GM04504 (cell line): ENCODE measurements at regions not wholly inside any gene's neighbourhood (a gene's known extent, or its start where the extent isn't known, plus 50 kb on each side); places are given as distances from the start of the nearest gene placed in this dataset.
"Not testable (repeated sequence)": the region's sequence is repeated elsewhere in the genome, so short reads cannot be mapped to it uniquely, and the experiment has no call there.

Experiments
- DNase-seq: peaks from one replicate; pipeline ENCODE4 v3.0.0-alpha.2; 2012; ENCODE audit warnings: low read depth

DNA sequence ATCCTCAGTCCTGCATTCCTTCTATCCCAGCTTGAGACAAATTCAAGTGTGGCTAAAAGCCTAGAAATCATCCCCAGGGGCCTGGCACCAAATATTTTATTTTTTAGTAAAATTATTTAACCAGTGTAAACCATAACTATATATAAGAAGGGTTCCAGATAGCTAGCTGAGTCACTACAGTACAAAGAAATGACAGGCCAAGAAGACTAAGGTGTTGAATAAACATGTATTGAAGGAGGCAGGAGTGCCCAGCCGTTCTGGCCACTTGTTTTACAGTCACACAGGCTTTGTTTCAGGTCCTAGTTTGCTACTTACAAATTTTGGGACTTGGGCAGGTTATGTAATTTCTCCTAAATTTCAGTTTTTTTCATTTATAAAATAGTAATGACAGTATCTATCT, 225.9 kb upstream of the PITX2 start:
- DNase-seq: no peak

DNA sequence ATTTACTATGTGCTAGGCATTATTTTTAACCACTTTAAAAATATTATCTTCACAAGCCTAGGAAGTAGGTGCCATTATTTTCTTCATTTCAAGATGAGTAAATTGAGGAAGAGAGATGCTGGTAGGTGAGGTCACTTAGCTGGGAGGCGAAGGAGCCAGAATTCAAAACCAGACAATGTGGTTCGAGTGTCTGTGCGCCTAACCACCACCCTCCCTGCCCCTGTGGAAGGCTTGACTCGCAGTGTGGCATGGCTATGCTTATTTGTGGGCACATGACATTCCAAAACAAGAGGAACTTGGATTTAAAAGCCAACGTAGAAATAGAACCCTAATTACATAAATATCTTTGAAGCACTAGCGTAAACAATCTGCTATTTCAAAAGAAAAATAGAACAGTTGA, 226.6 kb upstream of the PITX2 start:
- no peak for DNase-seq

DNA sequence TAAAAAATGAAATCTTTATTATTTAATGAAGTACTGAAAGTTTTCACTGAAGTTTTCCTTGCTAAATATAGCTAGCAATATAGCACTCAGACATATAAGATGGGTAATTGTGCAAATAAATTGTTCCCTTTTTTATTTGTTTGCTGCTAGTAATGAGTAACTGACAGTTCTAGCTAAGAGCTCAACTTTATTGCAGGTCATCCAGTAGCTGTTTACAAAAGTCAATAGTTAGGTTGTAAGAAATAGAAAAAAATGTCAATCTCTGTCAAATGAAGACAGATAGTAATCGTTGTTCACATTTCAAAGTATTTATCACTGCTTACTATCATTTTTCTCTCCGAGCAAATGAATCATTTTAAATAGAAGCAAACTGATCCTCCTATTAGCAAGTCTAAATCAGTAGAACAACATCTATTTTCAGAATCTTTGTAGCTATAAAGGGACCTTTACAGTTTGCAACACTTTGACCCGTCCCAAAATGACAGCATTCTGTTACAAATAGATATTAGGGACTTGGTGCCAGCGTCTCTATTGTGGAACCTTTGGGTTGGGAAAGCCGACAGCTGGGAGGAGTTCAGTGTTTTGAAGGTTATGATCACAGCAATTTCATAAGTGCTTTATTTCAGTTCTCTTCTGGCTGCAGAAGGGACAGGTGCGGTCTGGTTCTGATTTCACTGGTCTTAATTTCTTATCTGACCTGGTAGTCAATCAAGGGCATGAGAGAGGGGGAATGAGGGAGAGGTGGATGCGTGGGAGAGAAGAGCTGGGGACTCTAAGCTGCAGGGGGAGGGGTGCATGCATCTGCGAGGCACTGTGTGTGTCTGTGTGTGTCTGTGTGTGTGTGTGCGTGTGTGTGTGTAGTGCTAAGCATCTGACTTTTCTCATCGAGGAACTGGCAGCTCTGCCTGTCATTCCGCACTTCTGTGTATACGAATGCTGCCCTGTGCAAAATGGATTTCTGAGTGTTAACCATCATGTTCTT, 227.9 kb upstream of the PITX2 start:
- no peak for DNase-seq

DNA sequence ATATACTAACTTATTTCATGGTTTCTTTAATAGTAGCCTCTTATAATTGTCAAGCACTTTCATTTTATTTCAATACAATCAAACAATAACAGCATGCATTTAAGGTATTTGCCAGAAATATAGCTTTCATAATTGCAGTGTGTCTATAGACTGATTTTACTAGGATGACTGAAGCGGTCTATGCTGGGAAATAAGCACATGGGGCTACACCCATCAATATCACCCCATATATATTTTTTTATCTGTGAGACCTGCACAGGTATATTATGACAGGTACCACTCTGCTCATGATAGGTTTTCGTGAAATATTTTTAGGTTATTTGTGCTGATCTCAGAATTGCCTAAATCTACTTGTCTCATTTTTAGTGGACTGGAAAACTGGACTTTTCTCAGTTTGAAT, 229.1 kb upstream of the PITX2 start:
- DNase-seq: no peak

DNA sequence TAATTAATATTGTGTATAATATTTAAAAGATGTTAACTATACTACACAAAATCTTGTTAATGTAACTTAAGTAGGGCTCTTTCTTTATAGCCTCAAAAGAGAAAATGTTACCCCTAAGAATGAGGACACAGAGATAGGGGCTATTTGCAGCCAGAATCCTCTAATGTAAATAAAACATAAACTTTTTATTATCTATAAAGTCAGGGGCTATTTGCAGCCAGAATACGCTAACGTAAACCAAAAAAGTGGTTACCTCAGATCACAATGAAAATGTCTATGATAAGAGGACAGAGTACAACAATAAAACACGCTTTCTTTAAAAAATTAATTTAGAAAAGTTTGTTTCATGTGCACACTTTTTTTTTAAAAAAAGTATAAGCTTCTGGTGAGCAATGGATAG, 229.9 kb upstream of the PITX2 start:
- no peak for DNase-seq

DNA sequence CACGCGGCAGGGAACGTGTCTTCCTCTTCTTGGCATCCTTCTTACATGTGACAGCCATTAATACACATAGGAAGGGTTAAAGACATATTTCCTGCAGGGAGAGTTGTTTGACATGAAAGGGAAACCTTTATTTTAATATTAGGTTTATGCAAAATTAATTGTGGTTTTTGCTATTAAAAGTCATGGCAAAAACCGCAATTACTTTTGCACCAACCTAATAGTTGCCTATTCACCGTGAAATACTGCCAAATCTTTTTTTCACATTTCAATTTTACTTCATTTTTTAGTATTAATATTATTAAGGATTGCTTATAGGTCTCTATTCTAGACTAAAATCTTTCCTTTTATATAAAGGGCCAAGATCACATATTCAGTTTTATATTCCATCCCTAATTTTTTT, 230.4 kb upstream of the PITX2 start:
- no peak for DNase-seq

DNA sequence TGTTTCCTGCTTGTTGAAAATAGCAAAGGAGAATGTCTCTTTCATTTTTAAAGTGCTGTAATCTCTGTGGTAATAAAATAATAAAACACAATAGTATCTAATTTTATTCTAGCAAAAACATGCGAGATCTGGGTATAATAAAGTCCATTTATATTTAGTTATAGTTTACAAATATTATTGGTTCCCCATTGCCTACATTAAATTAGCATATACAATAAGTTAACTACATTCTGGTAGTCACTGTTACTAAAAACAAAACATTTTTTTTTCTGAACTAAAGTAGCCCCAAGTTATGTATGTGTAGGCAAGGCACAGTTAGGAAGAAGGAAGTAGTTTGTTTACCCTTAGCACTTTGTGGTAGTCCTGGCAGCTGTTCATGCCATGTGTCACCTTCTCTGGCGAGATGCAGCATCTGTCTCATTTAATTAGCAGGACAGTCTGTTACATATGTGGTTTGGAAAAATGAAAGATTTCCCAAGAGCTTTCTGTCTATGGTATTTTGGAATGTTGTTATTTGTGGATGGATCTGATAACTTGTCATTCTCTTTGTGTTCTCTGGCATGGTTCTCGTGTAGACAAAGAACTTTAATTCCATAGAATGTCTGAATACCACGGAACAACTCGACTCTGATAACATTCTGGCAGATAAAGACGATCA, 231.3 kb upstream of the PITX2 start:
- DNase-seq: peak; percentile 87

DNA sequence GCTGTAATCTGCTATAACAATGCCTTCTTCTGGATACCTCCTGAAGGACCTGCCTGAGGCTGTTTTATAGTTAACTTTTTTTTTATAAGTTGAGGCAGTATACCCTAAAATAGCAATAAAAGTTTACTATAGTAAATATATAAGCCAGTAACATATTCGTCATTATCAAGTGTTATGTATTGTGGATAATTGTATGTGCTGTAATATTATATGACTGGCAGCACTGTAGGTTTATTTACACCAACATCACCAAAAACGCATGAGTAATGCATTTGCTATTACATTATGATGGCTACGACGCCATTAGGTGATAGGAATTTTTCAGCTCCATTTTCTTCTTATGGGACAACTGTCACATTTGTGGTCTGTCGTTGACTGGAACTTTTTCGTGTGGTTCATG, 237.2 kb upstream of the PITX2 start:
- DNase-seq: no peak

DNA sequence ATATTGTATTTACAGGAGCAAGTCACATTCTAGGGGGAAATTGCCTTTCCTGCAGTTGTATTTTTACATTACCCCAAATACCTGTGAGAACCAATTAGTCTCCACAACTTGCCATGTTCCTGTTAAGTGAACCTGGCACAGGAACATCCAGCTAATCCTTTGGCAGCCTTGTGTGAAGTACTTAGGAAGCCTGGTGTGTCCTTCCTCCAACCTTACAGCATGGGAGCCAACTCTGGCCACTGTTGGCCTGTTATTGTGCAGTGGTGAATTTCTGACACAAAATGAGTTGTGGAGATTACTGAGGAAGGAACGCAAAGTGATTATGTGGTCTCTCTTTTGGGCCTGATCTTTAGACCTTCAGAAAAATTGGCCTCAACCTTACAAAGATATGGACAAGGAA, 238.0 kb upstream of the PITX2 start:
- no peak for DNase-seq

DNA sequence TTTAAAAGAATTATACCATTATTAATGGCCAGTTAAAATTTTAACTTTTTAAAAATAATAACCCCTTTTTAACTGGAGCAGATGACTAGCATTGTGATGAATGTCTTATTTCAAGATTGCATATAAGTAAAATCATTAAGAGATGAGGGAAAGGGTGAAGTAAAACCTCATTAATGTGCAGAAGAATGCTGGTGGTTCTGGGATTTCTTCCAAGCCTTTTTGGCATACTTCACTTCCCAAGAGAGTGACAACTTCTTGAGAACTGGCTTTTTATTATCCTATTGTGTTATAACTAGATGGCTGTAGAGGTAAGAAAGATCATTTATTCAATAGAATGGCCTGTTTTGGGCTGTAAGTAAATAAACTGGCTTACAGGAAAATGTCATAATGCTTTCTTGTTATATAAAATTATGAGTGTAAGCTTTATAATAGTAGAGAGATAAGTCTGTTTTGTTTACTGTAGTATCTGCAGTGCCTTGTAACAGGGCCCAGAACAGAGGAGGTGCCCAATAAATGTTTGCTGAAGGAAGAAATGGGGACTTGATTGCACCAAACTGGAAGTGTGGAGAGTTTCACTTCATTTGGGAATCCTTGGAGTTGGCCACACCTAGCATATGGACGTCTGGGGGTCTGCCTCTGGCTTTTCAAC, 242.9 kb upstream of the PITX2 start:
- DNase-seq: peak; percentile 73

DNA sequence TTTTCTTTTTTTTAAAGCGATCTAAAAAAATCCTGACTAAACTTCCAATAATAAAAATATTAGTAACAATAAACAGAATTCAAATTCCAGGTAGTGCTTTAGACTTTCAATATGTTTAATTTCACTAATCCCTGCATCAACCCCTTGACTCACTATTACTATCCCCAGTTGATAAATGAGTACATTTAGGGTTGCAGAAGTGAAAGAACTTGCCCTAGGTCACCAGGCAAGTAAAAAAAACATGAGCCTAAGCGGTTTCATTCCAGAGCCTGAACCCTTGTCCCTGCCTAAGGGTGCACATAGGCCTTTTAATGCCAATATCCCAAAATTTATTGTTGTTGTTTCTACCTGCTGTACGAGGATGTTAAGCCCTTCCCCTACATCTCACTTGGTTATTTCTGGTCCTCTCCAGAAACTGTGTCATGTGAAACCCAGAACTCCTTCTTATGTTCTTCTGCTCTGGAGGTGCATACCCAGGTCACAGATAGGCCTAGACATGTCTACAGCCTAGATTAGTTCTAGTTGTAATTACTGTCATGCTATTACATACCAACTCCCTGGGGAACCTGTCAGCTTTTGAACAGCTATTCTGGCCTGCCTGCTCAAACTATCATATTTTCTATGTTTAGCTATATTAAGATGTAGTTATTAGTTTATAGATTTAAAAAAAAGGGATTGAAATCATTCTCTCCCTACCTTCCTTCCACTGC, 244.5 kb upstream of the PITX2 start:
- no peak for DNase-seq

DNA sequence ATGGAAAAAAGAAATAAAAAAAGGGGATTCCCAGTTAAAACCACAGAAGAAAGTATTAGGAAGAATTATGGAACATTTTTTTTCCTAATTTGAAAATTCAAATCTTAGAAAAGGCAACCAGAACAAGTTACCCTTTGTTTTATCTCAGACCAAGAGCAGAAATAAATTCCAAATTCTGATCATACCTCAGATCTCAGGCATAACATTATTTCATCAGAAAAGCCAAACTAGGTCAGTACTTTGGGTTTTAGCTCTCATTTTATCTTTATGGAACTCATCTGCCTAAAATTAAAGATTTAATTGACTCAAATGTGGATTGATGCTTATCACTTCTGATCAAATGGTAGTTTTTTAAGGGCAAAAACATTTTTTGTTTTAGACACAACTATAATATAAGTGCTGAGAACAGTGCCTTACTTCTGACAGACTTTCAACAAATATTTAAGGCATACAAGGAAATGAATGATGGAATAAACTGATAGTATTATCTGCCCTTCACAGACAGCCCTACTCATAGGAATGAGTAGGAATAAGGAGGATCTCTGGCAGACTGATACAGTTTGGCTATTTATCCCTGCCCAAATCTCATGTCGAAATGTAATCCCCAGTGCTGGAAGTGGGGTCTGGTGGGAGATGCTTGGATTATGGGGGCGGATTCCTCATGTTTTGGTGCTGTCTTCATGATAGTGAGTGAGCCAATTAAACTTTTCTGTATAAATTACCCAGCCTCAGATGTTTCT, 245.3 kb upstream of the PITX2 start:
- DNase-seq: no peak

DNA sequence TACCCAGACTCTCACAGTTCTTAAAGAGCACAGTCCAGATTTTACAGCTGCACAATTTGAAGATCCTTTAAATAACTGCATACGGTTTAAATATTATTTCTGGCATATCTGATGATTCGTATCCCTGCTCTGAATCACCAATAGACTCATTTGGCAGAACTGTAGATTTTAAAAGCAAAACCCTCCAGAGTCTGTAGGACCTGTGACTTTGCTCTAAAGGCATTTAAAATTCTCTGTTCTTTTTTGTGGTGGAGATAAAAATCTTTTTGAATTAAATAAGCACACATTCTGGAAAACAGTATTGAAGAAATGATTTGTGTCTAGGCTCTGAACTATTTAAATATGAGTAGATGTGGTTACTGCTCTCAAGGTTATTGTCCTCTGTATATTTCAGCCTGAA, 246.2 kb upstream of the PITX2 start:
- peak; percentile 64 for DNase-seq

DNA sequence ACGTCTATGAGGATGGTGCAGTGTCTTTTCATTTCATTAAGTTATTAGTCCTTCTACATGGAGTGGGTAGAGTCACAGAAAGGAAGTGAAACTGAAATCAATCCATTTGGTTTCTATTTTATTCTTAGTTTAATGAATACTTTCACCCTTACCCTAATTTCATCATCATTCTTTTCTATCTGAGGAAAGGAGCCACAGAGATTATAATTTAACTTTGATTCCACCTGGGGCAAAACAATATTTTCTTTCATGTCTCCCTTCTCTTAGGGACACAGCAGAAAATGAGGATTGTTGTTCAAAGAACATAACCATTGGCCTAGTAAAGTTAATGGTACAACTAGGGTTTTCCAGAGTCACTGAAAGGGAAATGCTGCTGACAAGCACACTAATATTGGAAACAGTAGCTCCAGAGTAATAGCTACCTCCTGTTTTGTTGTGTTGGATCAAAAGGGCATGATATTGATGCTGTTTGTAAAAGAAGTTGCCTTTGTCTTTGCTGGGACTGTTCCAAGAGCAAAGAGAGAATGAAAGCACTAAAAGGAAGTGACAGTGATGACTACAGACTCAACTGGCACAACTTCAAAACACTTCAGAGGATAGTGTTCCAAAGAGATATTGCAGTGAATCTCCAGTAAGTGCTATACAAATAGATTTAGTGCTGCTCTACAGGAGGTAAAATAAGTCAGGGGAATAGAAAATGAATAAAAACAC, 247.1 kb upstream of the PITX2 start:
- no peak for DNase-seq

DNA sequence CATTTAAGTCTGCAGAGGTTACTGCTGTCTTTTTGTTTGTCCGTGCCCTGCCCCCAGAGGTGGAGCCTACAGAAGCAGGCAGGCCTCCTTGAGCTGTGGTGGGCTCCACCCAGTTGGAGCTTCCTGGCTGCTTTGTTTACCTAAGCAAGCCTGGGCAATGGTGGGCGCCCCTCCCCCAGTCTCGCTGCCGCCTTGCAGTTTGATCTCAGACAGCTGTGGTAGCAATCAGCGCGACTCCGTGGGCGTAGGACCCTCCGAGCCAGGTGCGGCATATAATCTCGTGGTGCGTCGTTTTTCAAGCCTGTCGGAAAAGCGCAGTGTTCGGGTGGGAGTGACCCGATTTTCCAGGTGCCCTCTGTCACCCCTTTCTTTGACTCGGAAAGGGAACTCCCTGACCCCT, 253.3 kb upstream of the PITX2 start:
- DNase-seq: not testable (repeated sequence)

DNA sequence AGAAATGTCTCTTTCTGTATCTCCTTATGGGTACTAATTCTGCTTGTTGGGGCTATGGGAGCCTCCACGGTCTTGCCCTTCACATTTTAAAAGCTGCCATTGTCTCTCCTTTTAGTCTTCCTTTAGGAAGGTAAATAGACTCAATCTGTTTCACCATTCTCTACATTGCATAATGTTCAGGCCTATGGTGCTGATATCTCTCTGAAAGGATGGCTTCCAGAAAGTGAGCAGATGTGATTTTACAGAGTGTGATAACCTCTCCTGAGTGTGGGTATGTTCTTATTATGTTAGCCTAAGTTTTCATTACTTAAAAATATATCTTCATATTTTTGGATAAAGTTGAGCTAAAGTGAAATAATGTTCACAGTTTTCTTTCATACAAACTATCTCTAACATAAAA, 254.0 kb upstream of the PITX2 start:
- no peak for DNase-seq

DNA sequence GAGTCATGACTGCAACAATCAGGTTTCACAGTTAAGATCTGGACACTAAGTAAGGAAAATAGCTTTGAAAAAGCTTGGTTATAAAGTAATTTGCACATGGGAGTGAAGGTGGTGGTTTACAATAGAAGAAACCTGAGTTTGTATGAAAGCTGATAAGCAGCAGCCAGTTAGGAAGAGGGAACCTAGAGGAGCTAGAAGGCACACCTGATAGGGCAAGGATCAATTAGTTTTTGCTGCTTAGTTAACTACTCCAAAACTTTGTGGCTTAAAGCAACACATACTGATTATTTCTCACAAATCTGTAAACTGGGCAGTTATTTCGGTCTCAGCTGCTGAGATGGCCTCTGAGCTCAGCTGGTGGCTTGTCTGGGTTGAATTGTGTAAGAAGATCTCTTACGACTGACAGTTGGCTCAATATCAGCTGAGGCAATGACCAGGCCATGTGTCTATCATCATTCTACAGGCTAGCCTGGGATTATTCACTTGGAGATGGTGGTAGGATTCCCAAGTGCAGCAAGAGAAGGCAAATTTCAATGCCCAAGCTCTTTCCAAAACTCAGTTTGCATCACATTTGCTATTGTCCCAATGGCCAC, 255.0 kb upstream of the PITX2 start:
- no peak for DNase-seq

DNA sequence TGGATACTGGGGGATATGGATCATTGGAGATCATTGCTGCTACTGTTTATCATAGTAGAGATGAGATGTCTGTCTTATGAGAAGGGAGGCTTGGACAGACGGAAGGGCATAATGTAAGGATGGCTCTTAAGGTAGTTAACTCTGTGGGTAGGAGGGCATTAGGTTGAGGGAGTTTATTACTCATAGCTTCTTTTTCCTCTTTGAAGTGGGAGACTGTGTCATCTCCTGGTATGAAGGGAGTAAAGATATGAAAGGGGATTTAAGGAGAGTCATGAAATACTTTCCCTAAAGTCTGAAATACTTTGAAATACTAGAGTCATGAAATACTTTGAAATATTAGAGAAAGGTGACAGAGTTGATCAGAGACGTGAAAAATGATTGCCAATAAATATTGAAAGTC, 255.5 kb upstream of the PITX2 start:
- DNase-seq: no peak

DNA sequence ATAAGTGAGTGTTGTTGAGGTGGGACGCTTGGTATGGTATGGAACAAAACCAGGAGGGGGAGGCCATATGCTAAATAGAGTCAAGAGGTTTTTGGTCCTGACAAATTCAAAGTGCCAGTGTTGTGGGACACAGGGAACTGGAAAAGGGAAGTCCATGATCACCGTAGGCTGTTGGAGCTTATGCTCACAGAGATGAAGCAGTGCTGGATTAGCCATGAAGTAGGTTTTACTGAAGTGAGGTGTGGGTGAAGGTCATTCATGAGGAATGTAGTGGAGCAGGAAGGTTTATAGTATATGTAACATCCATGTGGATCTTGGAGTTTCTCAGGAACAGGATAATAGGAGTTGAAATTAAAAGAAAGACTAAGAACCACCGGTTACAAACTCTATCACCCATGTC, 256.1 kb upstream of the PITX2 start:
- DNase-seq: no peak

DNA sequence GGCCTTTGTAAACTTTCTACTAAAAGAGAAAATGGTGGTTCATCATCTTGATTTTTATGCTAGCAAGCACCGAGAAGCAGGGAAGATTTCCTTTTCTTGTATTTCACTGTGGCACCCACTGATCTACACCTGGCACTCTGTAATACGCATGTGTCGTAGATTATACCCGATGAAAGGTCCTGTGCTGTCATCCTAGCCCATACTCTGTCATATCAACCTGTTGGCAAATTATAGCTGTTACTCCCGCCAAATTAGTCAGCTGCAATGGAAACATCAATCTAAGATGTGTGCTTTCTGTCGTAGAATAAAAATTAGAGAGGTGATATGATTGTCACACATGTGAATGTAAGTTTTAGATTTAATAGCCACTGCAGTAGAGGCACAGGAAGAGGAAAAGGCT, 263.4 kb upstream of the PITX2 start:
- DNase-seq: no peak

DNA sequence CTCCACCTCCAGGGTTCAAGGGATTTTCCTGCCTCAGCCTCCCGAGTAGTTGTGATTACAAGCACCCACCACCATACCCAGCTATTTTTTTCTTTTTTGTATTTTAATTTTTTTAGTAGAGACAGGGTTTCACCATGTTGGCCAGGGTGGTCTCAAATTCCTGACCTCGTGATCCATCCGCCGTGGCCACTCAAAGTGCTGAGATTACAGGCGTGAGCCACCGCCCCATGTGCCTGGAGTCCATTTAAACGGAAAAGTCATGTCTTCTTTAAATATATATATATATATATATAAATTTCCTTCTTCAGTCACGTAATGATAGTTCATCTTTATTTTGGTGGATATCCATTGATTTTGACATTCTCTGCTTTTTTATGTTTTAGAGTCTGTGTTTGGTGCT, 264.0 kb upstream of the PITX2 start:
- no peak for DNase-seq
